ENCODE measurements at regions not wholly inside any gene's neighbourhood (a gene's known extent, or its start where the extent isn't known, plus 50 kb on each side); places are given as distances from the start of the nearest gene placed in this dataset.

- TF ChIP-seq POLR2A (IDR thresholded peaks at IDR 0.05), result no peak
- TF ChIP-seq CTCF (IDR thresholded peaks at IDR 0.05), result no peak
These were observed 69.2 kb upstream of the E2F3 start for GRCh38 chr6:20332441-20333006.

All from heart left ventricle (tissue), 13 donors.